HCT116 (cell line): ENCODE measurements at regions not wholly inside any gene's neighbourhood (a gene's known extent, or its start where the extent isn't known, plus 50 kb on each side); places are given as distances from the start of the nearest gene placed in this dataset.

Experiments used
- CEBPB ChIP-seq: IDR thresholded peaks from 2 replicates; pipeline ENCODE4 v1.6.1; 2012; ENCODE audit warnings: low read depth
- EZH2 ChIP-seq: fragments of 200-600 bp; sonication (generic); IDR thresholded peaks from 2 replicates; pipeline ENCODE4 v1.6.1; 2017; ENCODE audit warnings: antibody characterized with exemption, mixed run types
- JUND ChIP-seq: IDR thresholded peaks from 2 replicates; pipeline ENCODE4 v1.6.1; 2012
- POLR2A ChIP-seq: IDR thresholded peaks from 2 replicates; pipeline ENCODE4 v1.7.0; 2011; ENCODE audit warnings: borderline replicate concordance; ENCODE audit not compliant: insufficient read depth, insufficient read length; ENCODE audit errors: extremely low read depth
- POLR2AphosphoS5 ChIP-seq: IDR thresholded peaks from 2 replicates; pipeline ENCODE4 v1.6.1; 2011; ENCODE audit warnings: mild to moderate bottlenecking, low read depth, low read length, moderate library complexity
- RAD21 ChIP-seq: IDR thresholded peaks from 2 replicates; pipeline ENCODE4 v1.6.1; 2012; ENCODE audit warnings: low read depth, mild to moderate bottlenecking
- SIN3A ChIP-seq: IDR thresholded peaks from 2 replicates; pipeline ENCODE4 v1.6.1; 2012; ENCODE audit warnings: low read depth
- ZNF274 ChIP-seq: fragments of 200-500 bp; sonication (Bioruptor generic); IDR thresholded peaks from 2 replicates; pipeline ENCODE4 v1.6.1; 2014; ENCODE audit warnings: mild to moderate bottlenecking, low read depth, low read length, inconsistent platforms
- TF ChIP-seq, protein P1 (sequence below): IDR thresholded peaks from 2 replicates; pipeline ENCODE4 v1.6.1; 2012; ENCODE audit warnings: low read depth
- TF ChIP-seq, protein P2 (sequence below), 3 experiments: fragments of 200-600 bp in 1 of 3; sonication (generic) in 1 of 3; IDR thresholded peaks in 2 of 3; conservative IDR thresholded peaks in 1 of 3; 2 replicates each; pipeline ENCODE4 v1.5.1; 2012 to 2017; ENCODE audit warnings: low read depth in 2 of 3, low read length in 2 of 3, antibody characterized with exemption in 1 of 3, borderline replicate concordance in 1 of 3, control low read depth in 1 of 3, mild to moderate bottlenecking in 1 of 3, mixed read lengths in 1 of 3, mixed run types in 1 of 3, moderate library complexity in 1 of 3; ENCODE audit not compliant: insufficient read depth in 1 of 3
- TF ChIP-seq, protein P3 (sequence below): IDR thresholded peaks from 2 replicates; pipeline ENCODE4 v1.6.1; 2012
- TF ChIP-seq, protein P4 (sequence below): IDR thresholded peaks from 2 replicates; pipeline ENCODE4 v1.6.1; 2012
- TF ChIP-seq, protein P5 (sequence below): IDR thresholded peaks from 2 replicates; pipeline ENCODE4 v1.6.1; 2011; ENCODE audit warnings: mild to moderate bottlenecking, low read length, moderate library complexity; ENCODE audit not compliant: insufficient replicate concordance; ENCODE audit errors: extremely low read depth

DNA sequence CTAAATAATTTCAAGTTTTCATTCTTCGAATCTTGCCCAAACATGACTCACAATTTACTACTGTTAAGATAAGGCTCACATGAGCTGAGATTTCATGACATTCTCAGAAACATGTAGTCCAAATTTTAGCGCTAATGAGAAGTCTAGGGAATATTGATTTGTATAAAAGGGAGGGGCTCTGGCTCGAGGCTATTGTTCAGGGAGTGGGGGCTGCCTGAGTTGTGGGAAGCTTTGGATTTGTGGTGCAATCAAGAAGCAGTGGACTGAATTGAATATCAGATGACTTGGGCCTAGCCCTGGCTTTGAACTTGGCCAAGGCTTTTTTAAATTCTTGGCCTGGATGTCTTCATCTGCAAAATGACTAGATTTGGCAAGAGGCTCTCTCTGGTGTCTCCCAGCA, 674.9 kb upstream of the FANCL start:
- TF ChIP-seq POLR2A (no peak), POLR2AphosphoS5 (no peak), ZNF274 (no peak), EZH2 (no peak), RAD21 (no peak), CEBPB (no peak), SIN3A (no peak), JUND (no peak)
- TF ChIP-seq, protein P1, sequence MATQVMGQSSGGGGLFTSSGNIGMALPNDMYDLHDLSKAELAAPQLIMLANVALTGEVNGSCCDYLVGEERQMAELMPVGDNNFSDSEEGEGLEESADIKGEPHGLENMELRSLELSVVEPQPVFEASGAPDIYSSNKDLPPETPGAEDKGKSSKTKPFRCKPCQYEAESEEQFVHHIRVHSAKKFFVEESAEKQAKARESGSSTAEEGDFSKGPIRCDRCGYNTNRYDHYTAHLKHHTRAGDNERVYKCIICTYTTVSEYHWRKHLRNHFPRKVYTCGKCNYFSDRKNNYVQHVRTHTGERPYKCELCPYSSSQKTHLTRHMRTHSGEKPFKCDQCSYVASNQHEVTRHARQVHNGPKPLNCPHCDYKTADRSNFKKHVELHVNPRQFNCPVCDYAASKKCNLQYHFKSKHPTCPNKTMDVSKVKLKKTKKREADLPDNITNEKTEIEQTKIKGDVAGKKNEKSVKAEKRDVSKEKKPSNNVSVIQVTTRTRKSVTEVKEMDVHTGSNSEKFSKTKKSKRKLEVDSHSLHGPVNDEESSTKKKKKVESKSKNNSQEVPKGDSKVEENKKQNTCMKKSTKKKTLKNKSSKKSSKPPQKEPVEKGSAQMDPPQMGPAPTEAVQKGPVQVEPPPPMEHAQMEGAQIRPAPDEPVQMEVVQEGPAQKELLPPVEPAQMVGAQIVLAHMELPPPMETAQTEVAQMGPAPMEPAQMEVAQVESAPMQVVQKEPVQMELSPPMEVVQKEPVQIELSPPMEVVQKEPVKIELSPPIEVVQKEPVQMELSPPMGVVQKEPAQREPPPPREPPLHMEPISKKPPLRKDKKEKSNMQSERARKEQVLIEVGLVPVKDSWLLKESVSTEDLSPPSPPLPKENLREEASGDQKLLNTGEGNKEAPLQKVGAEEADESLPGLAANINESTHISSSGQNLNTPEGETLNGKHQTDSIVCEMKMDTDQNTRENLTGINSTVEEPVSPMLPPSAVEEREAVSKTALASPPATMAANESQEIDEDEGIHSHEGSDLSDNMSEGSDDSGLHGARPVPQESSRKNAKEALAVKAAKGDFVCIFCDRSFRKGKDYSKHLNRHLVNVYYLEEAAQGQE: no peak
- TF ChIP-seq, protein P2, sequence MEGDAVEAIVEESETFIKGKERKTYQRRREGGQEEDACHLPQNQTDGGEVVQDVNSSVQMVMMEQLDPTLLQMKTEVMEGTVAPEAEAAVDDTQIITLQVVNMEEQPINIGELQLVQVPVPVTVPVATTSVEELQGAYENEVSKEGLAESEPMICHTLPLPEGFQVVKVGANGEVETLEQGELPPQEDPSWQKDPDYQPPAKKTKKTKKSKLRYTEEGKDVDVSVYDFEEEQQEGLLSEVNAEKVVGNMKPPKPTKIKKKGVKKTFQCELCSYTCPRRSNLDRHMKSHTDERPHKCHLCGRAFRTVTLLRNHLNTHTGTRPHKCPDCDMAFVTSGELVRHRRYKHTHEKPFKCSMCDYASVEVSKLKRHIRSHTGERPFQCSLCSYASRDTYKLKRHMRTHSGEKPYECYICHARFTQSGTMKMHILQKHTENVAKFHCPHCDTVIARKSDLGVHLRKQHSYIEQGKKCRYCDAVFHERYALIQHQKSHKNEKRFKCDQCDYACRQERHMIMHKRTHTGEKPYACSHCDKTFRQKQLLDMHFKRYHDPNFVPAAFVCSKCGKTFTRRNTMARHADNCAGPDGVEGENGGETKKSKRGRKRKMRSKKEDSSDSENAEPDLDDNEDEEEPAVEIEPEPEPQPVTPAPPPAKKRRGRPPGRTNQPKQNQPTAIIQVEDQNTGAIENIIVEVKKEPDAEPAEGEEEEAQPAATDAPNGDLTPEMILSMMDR (IDR thresholded peaks at IDR 0.05 in 2 of 3, conservative IDR thresholded peaks at IDR 0.05 in 1 of 3; ENCODE audit: borderline replicate concordance in 1 of 3, insufficient read depth in 1 of 3, low read depth in 2 of 3, low read length in 2 of 3): no peak
- TF ChIP-seq, protein P3, sequence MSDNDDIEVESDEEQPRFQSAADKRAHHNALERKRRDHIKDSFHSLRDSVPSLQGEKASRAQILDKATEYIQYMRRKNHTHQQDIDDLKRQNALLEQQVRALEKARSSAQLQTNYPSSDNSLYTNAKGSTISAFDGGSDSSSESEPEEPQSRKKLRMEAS: no peak
- TF ChIP-seq, protein P4, sequence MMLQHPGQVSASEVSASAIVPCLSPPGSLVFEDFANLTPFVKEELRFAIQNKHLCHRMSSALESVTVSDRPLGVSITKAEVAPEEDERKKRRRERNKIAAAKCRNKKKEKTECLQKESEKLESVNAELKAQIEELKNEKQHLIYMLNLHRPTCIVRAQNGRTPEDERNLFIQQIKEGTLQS: no peak
- TF ChIP-seq, protein P5, sequence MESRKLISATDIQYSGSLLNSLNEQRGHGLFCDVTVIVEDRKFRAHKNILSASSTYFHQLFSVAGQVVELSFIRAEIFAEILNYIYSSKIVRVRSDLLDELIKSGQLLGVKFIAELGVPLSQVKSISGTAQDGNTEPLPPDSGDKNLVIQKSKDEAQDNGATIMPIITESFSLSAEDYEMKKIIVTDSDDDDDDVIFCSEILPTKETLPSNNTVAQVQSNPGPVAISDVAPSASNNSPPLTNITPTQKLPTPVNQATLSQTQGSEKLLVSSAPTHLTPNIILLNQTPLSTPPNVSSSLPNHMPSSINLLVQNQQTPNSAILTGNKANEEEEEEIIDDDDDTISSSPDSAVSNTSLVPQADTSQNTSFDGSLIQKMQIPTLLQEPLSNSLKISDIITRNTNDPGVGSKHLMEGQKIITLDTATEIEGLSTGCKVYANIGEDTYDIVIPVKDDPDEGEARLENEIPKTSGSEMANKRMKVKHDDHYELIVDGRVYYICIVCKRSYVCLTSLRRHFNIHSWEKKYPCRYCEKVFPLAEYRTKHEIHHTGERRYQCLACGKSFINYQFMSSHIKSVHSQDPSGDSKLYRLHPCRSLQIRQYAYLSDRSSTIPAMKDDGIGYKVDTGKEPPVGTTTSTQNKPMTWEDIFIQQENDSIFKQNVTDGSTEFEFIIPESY: no peak
